HG03558 (cell line): ENCODE measurements at regions not wholly inside any gene's neighbourhood (a gene's known extent, or its start where the extent isn't known, plus 50 kb on each side); places are given as distances from the start of the nearest gene placed in this dataset.

ENCODE experiments used
- ATAC-seq: cut with Tn5 transposase; IDR thresholded peaks from one replicate; pipeline ENCODE4 v1.9.1; 2021; ENCODE audit warnings: moderate number of reproducible peaks; ENCODE audit not compliant: unreplicated experiment; ENCODE audit errors: extremely low read depth

DNA sequence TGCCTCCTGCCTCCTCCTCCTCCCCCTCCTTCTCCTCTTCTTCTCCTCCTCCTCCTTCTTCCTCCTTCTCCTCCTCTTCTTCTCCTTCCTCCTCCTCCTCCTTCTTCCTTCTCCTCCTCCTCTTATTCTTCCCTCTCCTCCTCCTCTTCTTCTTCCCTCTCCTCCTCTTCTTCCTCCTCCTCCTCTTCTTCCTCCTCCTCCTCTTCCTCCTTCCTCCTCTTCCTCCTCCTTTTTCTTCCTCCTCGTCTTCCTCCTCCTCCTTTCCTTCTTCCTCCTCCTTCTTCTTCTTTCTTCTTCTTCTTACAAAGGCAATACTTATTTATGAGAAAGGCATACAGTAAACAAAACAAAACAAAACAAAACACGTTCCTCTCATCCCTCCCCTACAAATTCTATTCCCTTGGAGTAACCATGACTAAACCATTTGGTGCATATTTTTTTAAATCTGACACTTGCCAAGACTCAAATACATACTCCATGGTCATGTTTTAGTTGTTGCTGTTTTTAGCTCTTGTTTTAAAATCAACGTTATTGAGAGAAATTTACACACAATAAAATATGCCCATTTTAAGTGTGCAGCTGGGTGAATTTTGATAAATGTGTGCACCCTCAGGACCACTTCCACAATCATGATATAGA is 135.6 kb downstream of the FOXD1 start:
- ATAC-seq = no peak

DNA sequence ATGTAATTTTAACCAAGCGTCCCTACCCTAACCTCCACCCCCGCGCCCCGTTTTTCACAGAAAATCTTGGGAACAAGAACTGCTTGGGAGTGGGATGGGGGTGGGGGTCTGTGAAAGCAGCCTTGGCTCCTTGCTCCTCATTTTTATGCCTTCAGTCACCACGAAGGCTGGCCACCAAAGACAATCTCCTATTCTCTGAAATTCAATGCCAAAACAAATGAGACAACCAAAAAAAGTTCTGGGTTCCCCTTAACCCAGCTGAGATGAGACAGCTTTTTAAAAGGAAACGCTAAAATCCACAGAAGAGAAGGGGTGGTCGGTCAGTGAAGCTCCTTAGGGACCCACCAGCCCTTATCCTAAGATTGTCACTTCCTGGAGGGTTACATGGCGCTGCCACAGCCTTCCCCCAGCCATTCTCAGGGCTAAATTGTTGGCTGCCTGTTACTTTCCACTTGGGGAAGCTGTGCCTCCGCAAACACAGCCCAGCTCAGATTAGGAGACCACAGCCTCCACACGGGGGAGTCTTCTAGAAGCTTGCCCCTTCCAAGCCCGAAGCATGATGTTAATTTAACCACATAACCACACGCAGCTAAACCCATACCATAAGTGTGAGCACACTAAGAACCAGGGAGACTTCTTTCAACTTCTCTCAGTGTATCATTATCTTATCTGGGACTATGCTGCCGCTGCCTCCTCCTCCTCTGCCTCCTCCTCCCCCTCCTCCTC is 136.3 kb downstream of the FOXD1 start:
- ATAC-seq = no peak

DNA sequence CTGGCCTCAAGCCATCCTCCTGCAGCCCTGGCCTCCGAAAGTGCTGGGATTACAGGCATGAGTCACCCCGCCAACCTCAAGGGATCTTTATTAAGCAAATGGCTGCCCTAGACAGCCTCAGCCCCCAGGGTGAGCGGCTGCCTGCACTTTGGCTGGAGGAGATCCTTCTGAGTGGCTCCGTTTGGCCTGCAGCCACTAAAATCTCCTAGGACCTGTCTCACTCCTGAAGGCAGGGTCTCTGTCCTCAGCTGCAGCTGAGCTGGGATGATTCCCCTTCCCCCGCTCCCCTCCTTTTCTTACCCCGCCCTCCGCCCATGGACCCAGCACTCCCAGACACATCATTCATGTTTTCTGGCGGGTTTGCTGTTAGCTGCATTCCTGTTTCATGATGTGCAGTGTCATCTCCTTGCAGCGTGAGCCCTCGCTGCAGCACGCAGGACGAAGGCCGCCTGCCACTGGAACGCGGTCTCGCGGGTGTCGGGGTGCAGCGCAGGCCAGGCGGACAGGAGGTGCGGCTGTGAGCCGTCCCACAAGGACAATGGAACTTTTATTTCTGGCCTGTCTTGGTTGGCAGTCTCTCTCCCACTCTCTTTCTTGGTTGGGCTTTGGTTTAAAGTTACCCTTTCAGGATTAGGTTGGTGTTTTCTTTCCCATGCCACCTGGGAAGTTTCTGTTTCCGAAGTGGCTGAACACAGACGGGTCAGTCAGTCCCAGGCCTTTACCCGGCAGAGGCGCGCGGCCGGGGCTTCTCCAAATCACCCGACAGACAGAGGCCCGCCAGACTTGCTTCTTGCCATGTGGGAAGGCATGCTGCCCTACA is 137.1 kb downstream of the FOXD1 start:
- ATAC-seq = no peak

DNA sequence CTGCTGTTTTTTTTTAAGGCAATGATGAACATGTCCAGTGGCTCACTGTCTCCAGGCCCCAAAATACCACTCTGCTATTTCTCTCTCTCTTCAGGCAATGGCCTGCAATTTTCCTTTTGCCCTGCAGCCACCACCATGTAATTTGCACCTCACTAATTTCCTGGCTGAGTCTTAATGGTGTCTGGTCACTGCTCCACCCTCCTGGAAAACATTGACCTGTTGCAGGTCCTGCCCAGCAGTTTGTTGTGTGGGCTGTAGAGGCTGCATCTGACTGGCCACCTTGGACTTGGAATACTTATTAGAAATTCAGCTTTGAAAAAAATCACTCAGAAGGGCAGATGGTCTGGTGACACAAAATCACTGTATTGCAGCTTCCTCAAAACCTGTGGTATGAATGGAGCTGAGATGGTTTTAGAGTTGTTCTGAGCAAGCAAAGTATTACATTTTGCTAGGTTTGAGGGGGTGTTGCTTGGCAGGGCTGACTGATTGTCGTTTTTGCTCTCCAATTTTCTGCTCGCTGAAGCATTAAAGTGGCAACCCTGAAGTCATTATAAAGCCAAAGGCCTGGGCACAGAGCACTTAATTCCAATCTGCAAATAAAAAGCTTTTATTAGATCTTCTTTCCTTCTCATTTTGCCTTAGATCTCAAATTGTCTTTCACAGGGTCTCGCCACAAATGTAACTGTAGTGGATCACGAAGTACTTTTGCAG is 134.8 kb downstream of the TMEM174 start:
- ATAC-seq = no peak

DNA sequence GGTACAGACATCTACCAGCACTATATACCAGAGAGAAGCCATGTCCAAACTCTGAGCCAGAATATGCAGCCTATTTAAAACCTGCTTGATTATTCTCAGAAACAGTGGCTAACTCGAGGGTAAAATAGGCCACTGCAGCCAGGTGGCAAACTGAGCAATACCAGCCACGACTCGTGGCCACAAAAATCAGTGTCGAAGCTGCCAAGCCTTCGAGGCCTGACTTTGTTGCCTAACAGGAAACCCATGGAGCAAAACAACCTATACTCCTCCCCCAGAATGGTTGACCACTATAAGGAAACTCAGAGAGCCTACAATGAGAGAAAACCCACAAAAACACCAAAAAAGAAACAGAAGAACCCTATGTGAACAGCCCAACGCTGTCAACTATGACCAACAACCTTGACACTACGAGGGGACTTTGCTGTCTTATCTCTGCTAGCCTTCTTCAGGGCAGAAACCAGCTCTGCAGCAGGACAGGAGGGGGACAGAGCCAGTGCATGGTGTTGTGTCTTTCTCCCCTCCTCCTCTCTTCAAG is 133.8 kb downstream of the TMEM174 start:
- no peak for ATAC-seq

DNA sequence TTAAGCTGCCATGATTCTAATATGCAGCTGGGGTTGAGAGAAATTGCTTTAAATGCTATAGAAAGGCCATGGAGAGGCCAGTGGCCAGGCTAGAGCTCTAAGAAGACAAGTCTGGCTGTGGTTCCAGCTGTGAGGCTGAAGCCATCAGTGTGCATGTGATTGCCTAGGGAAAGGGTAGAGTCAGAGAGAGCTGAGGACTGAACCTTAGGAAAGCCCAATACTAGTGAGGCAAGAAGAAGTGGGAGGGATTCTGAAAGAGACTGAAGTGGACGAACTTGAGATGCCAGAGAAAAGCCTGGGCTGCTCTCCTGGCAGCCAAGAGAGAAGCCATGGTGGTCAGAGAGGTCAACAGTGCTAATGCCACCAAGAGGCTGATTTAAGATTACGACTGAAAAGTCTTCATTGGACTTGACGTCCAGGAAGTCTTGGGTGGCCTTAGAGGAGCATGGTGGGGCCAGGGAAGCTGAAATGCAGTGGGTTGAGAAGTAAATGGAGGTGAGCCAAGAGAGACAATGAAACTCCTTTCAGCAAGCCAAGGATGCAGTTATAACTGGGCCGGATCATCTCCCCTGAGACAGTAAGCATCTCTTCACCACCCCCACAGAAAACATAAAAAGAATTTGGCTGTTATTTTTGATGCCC is 133.2 kb downstream of the TMEM174 start:
- no peak for ATAC-seq

DNA sequence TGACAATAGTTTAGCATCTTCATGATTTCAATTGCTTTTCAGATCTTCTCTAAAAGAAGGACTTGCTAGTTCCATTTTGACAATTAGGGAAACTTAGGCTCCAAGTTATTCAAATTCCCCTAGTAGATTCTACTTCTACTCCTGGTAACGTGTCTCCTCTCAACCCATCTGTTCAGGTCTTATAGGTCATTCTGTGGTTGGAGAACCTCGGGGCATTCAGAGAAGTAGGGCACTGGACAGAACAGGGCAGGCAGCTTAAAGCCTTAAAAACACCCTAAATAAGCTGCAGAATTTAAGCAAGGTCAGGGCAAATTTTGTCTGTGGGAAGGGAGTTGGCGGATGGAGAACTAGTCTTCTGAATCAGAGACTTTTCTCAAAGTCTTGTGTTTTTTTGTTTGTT is 132.4 kb downstream of the TMEM174 start:
- no peak for ATAC-seq

DNA sequence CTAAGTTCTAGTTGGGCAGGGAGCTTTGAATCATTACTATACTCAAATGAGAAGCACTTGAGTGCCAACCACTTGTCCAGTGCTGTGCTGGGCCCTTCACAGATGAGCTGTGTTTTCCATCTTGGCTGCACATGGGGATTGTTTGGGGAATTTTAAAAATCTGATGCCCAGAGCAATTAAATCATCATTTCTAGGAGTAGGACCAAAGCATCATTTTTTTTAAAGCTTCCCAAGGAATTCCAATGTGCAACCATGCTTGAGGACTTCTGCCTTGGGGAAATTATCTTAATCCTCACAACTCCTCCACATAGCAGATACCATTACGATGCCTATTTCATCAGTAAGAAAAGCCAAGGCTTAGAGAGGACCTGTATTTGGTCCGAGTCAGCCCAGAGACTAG is 131.4 kb downstream of the TMEM174 start:
- ATAC-seq = no peak

DNA sequence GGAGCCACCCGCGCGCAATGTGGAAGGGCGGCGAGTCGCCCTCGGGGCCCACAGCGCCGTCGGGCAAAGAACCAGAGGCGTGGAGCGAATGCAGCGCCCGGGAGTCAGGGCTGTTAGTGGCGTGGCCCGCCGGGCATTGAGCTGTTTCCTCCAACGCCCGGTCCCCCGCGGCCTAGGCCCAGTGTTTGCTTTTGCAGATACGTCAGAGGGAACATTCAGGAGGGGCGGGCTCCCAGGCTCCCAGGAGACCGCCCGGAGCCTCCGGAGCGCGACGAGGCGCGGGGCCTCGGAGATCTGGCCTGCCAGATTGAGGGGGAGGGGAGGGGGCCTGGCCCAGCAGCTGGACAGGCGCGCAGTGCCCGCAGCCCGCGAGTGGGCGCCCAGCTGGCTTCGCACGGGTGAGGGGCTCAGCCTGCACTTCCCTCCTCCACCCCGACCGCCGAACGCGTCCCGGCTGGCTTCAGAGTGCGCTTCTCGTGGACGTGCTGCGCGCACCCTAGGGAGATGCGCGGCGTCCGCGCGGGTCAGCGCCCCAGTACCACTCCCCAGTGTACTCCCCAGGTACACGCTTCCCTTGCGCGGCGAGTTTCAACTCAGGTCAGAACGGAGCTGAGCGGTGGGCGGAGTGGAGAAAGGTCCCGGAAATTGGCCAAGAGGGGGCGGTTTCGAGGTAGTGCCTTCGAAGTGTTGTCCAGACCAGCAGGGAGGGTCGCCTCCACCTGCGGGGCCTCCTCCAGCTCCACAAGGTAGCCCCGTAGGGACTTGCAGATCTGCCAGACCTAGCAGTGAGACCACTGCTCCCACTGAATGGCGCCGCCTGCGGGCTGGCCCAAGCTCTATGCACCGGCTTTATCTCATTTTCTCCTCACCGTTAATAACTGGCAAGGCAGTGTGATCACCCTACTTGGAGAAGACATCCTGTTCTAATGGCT is 130.4 kb downstream of the TMEM174 start:
- ATAC-seq = no peak

DNA sequence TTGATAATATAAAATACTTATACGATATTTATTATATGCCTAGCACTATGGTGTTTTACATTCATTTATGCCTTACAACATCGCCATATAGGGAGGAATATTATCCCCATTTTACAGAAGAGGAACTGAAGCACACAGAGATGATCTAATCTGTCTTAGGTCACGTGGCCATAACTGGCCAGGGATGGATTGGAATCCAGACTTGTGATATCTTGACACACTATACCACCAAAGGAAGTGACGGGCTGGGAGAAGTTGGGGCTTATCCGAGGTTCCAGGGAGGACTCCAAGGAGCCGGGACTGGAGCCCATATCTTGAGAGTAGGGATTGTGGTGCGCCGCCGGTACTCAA is 129.8 kb downstream of the TMEM174 start:
- ATAC-seq = no peak

DNA sequence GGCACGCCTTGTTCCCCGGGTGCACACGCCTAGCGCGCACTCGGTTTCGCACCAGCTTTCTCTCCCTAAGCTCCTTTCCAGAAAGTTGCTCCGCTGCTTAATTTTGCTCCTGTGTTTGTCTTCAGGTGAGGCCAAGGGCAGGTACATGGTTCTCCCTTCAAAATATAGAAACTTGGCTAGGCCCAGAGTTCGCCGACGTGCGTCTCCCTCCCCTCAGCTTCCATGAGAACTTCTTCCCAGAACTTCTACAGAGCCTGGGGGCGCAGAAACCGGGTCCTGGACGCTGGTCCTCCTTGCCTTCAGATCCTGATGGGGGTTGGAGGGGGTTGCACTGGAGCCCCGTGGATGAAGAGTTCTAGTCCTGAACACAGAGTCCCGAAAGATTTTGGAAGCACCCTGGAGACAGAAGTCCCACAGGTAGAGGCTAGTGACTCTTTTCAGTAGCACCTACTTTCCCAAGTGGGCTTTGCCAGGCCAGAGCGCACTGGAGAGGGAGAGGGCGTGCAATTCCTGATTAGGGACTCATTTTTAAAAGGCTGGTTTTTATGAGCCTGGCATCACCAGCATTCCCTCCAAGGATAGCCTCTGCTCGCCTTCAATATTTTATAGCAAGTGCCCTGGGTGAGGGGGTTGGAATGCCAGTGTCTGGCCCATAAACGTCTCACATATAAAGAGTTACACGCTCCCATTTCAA is 128.4 kb downstream of the TMEM174 start:
- no peak for ATAC-seq

DNA sequence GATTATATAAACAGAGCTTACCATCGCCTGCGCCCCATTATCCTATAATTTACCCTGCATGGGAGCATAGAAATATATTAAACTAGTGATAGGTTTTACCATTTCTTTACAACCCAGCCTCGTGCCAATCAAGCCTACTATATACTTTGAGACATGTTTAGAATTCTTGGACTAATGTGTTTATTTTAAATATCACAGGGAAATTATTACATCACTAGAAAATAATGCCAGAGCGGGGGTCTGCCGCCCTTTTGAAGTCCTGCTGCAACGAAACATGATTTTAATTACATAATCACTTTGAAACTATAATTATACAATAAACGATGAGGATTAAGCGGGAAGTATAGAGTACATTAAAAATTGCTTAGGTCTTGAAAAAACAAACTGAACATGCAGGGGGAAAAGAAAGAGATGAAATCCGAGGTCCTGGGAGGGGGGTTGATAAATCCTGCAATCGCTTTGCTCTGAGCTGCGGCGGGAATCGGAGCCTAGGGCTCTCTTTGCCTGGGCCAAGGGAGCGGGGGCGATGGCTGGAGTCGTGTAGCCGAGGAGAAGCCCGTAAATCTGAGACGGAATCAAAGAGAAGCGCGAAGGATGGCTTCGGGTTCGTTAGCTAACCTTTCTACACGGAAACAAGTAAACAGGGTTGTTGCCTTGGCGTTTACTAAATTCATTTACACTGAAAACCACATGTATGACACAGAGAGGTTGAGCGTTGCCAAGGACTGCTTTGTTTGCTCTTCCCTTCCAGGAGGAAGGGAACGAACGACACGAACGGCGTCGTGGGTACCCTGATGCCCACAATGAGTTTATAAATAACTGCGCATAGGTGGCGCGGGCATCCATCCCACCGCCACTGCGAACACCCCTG is 127.6 kb downstream of the TMEM174 start:
- no peak for ATAC-seq

DNA sequence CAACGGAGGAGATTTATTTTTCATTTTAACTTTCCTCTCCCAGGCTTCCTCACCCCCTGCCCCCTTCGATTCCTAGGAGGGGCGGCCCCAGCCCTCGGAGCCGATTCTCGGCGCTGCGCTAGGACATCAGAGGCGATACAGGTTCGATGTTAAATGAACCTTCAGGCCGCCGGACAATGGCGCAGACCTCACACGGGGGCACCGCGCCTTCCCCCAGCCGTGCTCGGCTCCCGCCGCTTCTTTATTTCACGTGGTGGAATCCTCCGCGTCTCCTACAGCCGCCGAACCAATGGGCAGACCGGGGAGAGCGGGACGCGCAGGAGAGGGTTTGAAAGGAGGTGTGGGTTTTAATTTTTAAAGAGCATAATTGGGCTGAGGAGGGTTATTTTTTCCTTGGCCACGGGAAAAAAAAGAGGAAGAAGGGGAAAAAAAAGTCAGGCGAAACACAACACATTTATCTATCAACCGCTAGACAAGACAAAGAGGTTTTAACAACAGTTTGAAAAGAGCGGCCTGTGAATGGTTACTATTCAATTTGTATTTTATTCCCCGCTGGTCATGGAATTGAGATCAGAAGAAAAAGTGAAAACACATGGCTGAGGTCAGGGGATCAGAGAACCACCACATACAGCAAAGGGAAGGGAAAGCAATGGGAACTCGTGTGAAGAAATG is 126.8 kb downstream of the TMEM174 start:
- no peak for ATAC-seq

DNA sequence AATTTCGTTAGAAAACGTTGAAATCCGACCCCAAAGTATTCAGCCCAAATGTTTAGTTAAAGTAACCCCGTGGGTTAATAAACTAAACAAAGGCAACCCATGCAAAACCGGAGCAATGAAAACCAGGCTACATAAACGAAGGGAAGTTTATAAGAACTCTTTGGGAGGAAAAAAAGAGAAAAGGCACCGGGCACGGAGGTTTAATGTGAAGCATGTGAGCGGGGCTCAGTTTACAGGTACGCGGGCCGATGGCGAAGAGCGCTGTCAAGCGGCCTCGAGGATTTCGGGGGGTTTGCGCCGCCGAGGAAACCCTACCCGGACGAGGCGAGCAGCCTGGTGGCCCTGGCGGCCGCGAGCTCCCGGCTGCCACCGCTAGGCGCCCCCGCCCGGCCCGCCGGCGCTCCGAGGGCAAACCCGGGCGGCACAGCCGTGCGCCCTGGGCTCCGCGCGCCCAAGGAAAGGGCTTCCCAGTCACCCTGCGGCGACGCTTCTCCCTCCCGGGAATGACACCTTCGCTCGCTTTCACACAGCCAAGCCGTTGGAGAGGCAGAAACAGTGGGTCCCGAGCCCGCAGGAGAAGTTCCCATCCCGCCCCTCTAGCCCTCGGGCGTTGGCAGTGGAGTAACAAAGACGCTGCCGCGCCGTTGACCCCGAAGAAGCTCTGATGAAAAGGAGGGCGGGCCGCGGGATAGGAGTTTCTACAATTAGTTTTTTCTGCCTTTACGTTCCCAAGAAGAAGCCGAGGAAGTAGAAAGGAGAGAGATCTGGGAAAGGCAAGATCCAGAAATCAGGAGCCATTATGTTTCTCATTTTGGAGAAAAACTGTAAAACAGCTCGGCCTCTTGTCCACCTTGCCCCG is 126.0 kb downstream of the TMEM174 start:
- ATAC-seq = no peak

DNA sequence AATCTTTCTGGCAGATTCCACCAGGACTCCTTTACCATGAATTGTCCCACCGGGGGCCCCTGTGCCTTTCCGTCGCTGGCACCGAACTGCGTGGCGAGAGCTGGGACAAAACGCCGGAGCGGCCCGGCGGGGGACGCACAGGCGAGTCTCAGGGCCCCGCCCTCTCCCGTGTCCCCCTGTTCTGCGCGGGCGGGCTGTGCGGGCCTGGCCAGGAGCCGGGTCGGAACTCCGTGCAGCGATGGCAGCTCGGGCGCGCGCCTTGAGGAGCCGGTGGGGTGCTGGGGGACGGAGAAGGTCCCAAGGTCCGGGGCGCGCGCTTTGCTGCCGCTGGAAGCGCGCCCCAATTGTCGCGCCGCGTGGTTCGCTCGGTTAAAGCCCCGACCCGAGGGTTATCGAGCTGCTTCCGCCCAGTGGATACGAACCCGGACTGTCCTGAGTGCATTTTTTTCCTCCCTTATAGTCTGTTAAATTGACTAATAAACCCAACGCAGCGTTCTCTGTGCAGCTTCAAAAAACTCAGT is 125.3 kb downstream of the TMEM174 start:
- no peak for ATAC-seq

DNA sequence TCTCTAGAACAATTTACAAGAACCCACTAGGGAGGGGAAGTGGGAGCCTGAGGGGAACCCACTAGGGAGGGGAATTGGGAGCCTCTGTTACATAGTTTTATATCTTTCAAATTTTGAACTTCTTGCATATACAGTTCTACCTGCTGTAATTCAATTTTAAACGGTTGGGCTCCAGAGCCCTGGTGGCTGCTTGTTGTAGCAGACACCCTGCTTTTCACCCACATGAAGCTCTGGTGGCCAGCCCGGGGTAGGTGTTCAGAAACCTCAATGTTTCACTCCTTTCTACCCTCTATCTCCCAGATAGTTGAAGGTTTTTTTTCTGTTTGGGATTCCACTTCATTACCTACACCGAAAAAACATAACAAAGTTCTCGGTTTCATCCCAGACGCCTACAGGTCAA is 124.4 kb downstream of the TMEM174 start:
- no peak for ATAC-seq
